ENCODE measurements at regions not wholly inside any gene's neighbourhood (a gene's known extent, or its start where the extent isn't known, plus 50 kb on each side); places are given as distances from the start of the nearest gene placed in this dataset.
A peak's percentile ranks its signal among the peaks of the same experiment; 100 is the strongest.

GRCh38 chr13:111458001-111458531 is 137.6 kb downstream of the TEX29 start:
- no peak for TF ChIP-seq CTCF (IDR thresholded peaks at IDR 0.05; ENCODE audit: borderline replicate concordance, control extremely low read depth, extremely low read depth, insufficient read depth, missing control alignments)
- in situ Hi-C loops (cut with MboI; ENCODE audit: low sequenced_read_pairs, unreplicated experiment), result loop anchor here (25.0 kb wide), 2 partner anchors 979 to 1154 kb away; no protein-coding TSS in a partner anchor
- no peak for DNase-seq (ENCODE audit: low spot score)

DNA sequence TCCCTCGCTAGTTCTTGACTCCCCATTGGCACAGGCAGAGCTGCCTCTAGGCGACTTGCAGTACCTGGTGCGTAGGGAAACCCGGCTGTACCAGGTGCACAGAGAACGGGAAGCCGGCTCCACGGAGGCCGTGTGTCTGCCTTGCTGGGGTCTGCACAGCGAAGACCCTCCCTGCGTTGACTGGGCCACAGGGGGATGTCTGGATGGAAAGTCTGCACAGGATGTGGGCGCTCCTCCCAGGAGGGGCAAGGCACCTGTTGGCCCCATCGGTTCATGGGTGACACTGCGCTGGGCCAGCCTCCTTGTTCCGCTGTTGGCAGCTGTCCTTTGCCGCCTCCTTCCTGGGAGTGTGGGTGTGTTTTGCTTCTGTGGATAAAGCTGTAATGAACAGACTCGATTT is 138.3 kb downstream of the TEX29 start:
- in situ Hi-C loops (cut with MboI; ENCODE audit: low sequenced_read_pairs, unreplicated experiment), result loop anchor here (25.0 kb wide), 2 partner anchors 979 to 1154 kb away; no protein-coding TSS in a partner anchor
- no peak for DNase-seq (ENCODE audit: low spot score)
- TF ChIP-seq CTCF (IDR thresholded peaks at IDR 0.05; ENCODE audit: borderline replicate concordance, control extremely low read depth, extremely low read depth, insufficient read depth, missing control alignments), result no peak

- no peak for TF ChIP-seq CTCF (IDR thresholded peaks at IDR 0.05; ENCODE audit: borderline replicate concordance, control extremely low read depth, extremely low read depth, insufficient read depth, missing control alignments)
- in situ Hi-C loops (cut with MboI; ENCODE audit: low sequenced_read_pairs, unreplicated experiment), result loop anchor here (25.0 kb wide), 2 partner anchors 977 to 1152 kb away; no protein-coding TSS in a partner anchor
- no peak for DNase-seq (ENCODE audit: low spot score)
Measured at GRCh38 chr13:111459803-111460547, 139.5 kb downstream of the TEX29 start.

GRCh38 chr13:111460548-111461444 is 140.4 kb downstream of the TEX29 start:
- in situ Hi-C loops (cut with MboI; ENCODE audit: low sequenced_read_pairs, unreplicated experiment), result loop anchor here (25.0 kb wide), 2 partner anchors 977 to 1152 kb away; no protein-coding TSS in a partner anchor
- DNase-seq (ENCODE audit: low spot score), result peak; percentile 53
- TF ChIP-seq CTCF (IDR thresholded peaks at IDR 0.05; ENCODE audit: borderline replicate concordance, control extremely low read depth, extremely low read depth, insufficient read depth, missing control alignments), result no peak

GRCh38 chr13:111461445-111462149 is 141.2 kb downstream of the TEX29 start:
- no peak for TF ChIP-seq CTCF (IDR thresholded peaks at IDR 0.05; ENCODE audit: borderline replicate concordance, control extremely low read depth, extremely low read depth, insufficient read depth, missing control alignments)
- no peak for DNase-seq (ENCODE audit: low spot score)
- in situ Hi-C loops (cut with MboI; ENCODE audit: low sequenced_read_pairs, unreplicated experiment), result loop anchor here (25.0 kb wide), 2 partner anchors 976 to 1151 kb away; no protein-coding TSS in a partner anchor

Measured in GM13976 (cell line).